ENCODE measurements at regions not wholly inside any gene's neighbourhood (a gene's known extent, or its start where the extent isn't known, plus 50 kb on each side); places are given as distances from the start of the nearest gene placed in this dataset.

DNA sequence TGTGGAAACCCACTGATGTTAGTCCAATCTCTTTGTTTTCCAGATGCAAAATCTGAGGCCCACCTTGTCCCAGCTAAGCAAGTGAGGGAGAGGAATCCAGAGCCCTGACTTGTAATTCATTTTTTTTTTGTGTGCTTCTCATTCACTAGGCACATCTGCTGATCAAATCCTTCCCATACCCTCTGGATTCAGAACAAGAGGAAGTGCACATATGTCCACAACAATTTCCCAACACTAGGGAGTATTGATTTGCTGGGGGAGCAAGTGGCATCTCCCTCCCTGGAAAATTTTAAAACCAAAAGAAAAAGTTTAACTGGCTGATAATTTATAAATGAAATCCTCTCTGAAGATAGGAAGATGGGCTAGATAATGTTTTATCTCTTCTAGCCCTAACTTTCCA is 94.6 kb upstream of the RFC3 start:
- intact Hi-C loops (cut with DNase I) = no loop called here

GRCh38 chr13:33723772-33724435 is 94.0 kb upstream of the RFC3 start:
- Histone ChIP-seq H3K27me3 (no peaks in the 10 kb centered on the region), H3K4me1 (peaks cover 22% of the 10 kb centered on the region), H3K9me3 (no peaks in the 10 kb centered on the region), H3K4me3 (no peak overlapping the region), H3K27ac (peak overlapping the region in 1 of 4 donors; percentile 52), H3K36me3 (replicated peaks in 1 of 2; ENCODE audit: insufficient read depth in 1 of 2, low read depth in 2 of 2) (no peaks in the 10 kb centered on the region)
- WGBS, 2 donors = 1 to 3% methylated on average over 4 of the region's 4 CpGs
- ATAC-seq = peak; percentile 92
- TF ChIP-seq POLR2A (IDR thresholded peaks at IDR 0.05) = no peak
- TF ChIP-seq CTCF (IDR thresholded peaks at IDR 0.05) = peak; percentile 54 to 86 (median 79)
- peak; percentile 79 to 90 (median 86) for DNase-seq
- intact Hi-C loops (cut with DNase I) = no loop called here

More for the DNA sequence above, 94.6 kb upstream of the RFC3 start:
- ATAC-seq (no peak), DNase-seq (no peak)
- Histone ChIP-seq H3K27me3 (no peaks in the 10 kb centered on the region), H3K4me3 (no peak overlapping the region), H3K27ac (peak overlapping the region in 1 of 4 donors; percentile 52), H3K9me3 (no peaks in the 10 kb centered on the region), H3K4me1 (peaks cover 17% of the 10 kb centered on the region), H3K36me3 (replicated peaks in 1 of 2; ENCODE audit: insufficient read depth in 1 of 2, low read depth in 2 of 2) (no peaks in the 10 kb centered on the region)
- TF ChIP-seq POLR2A (IDR thresholded peaks at IDR 0.05) (no peak), CTCF (IDR thresholded peaks at IDR 0.05) (no peak)

- peaks cover 22% of the 10 kb centered on the region for H3K4me1 ChIP-seq
- no peak overlapping the region for H3K27ac ChIP-seq
- 66 to 81% methylated on average over 2 of the region's 2 CpGs for WGBS, 2 donors
- TF ChIP-seq CTCF (IDR thresholded peaks at IDR 0.05) (no peak), POLR2A (IDR thresholded peaks at IDR 0.05) (no peak)
- H3K4me3 ChIP-seq = no peak overlapping the region
- intact Hi-C loops (cut with DNase I) = no loop called here
- DNase-seq = no peak
- no peaks in the 10 kb centered on the region for H3K27me3 ChIP-seq
- no peaks in the 10 kb centered on the region for H3K9me3 ChIP-seq
- H3K36me3 ChIP-seq (replicated peaks in 1 of 2; ENCODE audit: insufficient read depth in 1 of 2, low read depth in 2 of 2) = no peaks in the 10 kb centered on the region
- ATAC-seq = no peak
These were observed 92.6 kb upstream of the RFC3 start for GRCh38 chr13:33725340-33725739.

DNA sequence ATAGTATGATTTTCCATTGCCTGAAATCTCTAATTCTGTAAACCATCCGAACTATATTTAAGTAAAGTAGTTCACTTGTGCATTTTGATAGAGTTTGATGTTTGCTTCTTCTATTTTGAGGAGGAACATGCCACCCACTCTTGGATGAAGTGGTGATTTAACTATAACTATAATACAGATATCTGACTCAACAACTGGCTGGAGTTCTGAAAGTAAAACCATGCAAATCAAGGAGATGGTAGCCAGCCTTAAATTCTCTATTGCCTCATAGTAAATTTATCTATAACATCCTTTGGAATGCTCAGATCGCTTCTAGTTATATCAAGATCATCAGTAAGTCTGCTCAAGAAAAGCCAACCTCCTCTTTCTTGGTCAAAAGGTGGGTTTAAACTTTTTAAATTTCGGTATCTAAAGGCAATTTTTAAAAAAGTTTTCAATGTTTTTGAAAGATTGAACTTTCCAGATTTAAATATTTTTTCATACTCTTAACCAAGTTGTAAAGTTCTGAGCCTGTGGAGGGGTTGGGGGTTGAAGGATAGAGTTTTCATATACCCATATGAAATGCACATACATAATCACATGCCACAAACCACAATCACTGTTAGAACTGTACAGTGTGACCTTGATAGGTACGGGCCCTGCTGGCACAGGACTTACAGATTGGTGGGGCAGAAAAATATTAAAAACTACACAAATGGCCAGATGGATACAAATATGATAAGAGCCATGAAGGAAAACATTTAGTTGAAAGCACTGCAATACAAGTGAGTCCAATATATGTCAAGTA is 90.5 kb upstream of the RFC3 start:
- intact Hi-C loops (cut with DNase I) = no loop called here
- no peak for TF ChIP-seq CTCF (IDR thresholded peaks at IDR 0.05)
- no peak for TF ChIP-seq POLR2A (IDR thresholded peaks at IDR 0.05)
- 61 to 64% methylated on average over 4 of the region's 4 CpGs for WGBS, 2 donors
- Histone ChIP-seq H3K9me3 (no peaks in the 10 kb centered on the region), H3K4me3 (no peak overlapping the region), H3K36me3 (replicated peaks in 1 of 2; ENCODE audit: insufficient read depth in 1 of 2, low read depth in 2 of 2) (no peaks in the 10 kb centered on the region), H3K27ac (peak overlapping the region in 2 of 4 donors; percentile 17 to 43), H3K27me3 (no peaks in the 10 kb centered on the region), H3K4me1 (peaks cover 22% of the 10 kb centered on the region)
- DNase-seq (peak in 1 of 4 donors; percentile 12), ATAC-seq (no peak)
